ENCODE measurements at regions not wholly inside any gene's neighbourhood (a gene's known extent, or its start where the extent isn't known, plus 50 kb on each side); places are given as distances from the start of the nearest gene placed in this dataset.

DNA sequence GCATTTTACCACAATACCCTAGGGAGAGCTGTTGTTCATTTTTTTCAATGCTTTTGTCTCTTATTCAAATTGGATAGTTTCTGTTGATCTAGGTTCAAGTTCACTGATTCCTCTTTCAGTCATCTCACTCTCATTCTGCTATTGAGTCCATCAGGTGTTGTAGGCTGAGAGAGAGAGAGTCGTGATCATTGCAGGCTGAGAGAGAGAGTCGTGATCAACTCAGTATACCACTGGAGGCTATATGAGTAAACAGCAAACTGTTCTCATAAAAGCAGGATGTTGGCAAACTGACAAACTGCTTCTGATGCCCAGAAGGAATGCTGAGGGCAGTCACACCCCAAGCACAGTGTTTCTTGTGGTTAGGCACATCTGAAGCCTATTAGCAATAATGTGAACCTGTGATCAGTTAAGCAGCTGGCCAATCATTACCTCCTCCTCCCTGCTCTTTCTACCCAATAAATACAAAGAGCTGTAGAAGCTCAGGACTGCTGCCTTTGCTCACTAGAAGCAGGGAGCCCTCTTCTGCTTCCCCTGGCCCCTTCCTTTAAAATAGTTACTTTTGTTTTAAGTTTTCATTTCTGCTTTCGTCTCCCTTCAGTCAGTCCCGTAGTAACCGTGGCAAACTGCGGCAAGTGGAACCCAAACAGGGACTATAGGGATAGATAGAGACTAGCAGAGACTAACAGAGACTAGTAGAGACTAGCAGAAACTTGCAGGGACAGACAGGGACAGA lies 476.1 kb upstream of the ACO1 start:
- TF ChIP-seq, protein P1, sequence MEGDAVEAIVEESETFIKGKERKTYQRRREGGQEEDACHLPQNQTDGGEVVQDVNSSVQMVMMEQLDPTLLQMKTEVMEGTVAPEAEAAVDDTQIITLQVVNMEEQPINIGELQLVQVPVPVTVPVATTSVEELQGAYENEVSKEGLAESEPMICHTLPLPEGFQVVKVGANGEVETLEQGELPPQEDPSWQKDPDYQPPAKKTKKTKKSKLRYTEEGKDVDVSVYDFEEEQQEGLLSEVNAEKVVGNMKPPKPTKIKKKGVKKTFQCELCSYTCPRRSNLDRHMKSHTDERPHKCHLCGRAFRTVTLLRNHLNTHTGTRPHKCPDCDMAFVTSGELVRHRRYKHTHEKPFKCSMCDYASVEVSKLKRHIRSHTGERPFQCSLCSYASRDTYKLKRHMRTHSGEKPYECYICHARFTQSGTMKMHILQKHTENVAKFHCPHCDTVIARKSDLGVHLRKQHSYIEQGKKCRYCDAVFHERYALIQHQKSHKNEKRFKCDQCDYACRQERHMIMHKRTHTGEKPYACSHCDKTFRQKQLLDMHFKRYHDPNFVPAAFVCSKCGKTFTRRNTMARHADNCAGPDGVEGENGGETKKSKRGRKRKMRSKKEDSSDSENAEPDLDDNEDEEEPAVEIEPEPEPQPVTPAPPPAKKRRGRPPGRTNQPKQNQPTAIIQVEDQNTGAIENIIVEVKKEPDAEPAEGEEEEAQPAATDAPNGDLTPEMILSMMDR (IDR thresholded peaks at IDR 0.05; ENCODE audit: extremely low read depth in 1 of 2, insufficient read depth in 1 of 2, low read depth in 1 of 2, low read length in 2 of 2): no peak
- TF ChIP-seq POLR2A (IDR thresholded peaks at IDR 0.05; ENCODE audit: low read depth, low read length) (no peak), JUN (IDR thresholded peaks at IDR 0.05; ENCODE audit: borderline replicate concordance, insufficient read depth, insufficient read length, low read depth) (no peak), MYC (IDR thresholded peaks at IDR 0.05; ENCODE audit: low read depth, low read length) (no peak), POLR2AphosphoS5 (IDR thresholded peaks at IDR 0.05; ENCODE audit: insufficient read depth, low read depth, low read length) (no peak)
